GM12872 (cell line): ENCODE measurements at regions not wholly inside any gene's neighbourhood (a gene's known extent, or its start where the extent isn't known, plus 50 kb on each side); places are given as distances from the start of the nearest gene placed in this dataset.

ENCODE experiments used
- CTCF ChIP-seq: IDR thresholded peaks from 3 replicates; pipeline ENCODE4 v1.5.1; 2011; ENCODE audit warnings: low read depth, mild to moderate bottlenecking, low read length, moderate library complexity; ENCODE audit not compliant: insufficient read depth

DNA sequence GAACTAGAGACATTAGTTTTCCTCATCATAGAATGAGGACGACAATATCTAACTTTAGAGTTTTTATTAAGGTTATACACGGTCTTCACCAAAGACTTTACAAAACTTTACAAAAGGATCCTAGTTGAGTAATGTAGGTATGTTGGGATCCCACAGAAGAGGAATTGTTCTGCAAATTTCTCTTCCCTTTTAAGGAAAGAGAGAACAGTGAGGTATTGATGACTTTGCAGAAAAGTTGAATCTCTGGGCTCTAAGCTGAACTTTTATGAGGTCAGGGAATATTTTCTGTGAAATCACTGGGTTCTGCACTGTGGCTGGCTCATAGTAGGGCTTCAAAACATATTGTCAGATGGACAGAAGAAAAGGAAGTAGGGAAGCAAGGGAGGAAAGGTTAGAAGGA, 89.8 kb upstream of the PIRT start:
- no peak for TF ChIP-seq CTCF

- no peak for TF ChIP-seq CTCF
Measured at GRCh38 chr17:10920558-10921108, 82.7 kb upstream of the PIRT start.

- no peak for TF ChIP-seq CTCF
Measured at GRCh38 chr17:10907370-10907769, 69.5 kb upstream of the PIRT start.

DNA sequence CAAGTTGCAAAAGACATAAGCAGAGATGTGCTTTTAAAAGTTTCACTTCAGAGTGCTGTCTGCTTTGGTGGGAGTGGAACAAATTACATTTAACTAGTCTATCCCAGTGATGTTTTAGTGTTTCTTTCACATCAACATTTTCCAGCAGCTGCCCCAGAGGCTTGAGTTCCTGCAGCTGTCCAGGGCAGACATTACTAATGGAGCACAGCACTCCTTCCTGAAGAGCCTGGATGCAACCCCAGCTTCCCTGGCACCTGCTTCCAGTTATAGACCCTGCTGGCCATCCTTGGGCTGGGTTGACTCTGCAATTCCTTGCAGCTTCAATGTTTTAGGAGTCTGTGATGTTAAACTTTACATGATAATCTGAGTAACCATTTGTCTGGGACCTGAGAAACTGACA, 61.4 kb upstream of the PIRT start:
- TF ChIP-seq CTCF, result no peak

GRCh38 chr17:10894220-10894619, 56.3 kb upstream of the PIRT start:
- no peak for TF ChIP-seq CTCF

DNA sequence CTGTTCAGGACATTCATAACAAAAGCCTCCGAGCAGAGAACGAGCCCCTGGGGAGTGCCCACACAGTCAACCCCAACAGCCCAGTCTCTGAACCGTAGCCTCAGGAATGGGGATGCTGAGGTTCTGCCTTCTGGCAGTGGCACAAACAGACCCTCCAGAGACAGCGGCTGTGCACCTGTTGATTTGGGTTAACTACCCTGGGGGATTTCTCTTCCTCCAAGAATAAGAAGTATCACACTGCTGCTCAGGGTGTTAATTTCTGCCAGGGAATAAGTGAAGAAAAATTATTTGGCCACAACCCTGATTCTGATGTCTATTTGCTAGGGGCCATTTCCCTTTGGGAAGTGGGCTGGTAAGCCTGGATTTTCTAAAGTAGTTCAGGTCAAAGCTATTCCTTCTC, 51.0 kb upstream of the PIRT start:
- TF ChIP-seq CTCF, result no peak
